T47D (cell line): ENCODE measurements at regions not wholly inside any gene's neighbourhood (a gene's known extent, or its start where the extent isn't known, plus 50 kb on each side); places are given as distances from the start of the nearest gene placed in this dataset.
"Not testable (repeated sequence)": the region's sequence is repeated elsewhere in the genome, so short reads cannot be mapped to it uniquely, and the experiment has no call there.

ENCODE experiments used
- DNase-seq, 2 experiments: peaks; one replicate each; pipeline versions ENCODE4 v3.0.0 to v3.0.0-alpha.2; 2011 to 2012; ENCODE audit warnings: low read depth in 1 of 2, low spot score in 1 of 2
- JUND ChIP-seq: IDR thresholded peaks from 2 replicates; pipeline ENCODE4 v1.6.1; 2012; ENCODE audit warnings: low read depth
- in situ Hi-C: cut with HindIII; loops from 2 replicates; pipeline ENCODE4 v1.10.0; 2016; ENCODE audit warnings: low sequenced_read_pairs, low pct_unique_long_range_greater_than_20kb

DNA sequence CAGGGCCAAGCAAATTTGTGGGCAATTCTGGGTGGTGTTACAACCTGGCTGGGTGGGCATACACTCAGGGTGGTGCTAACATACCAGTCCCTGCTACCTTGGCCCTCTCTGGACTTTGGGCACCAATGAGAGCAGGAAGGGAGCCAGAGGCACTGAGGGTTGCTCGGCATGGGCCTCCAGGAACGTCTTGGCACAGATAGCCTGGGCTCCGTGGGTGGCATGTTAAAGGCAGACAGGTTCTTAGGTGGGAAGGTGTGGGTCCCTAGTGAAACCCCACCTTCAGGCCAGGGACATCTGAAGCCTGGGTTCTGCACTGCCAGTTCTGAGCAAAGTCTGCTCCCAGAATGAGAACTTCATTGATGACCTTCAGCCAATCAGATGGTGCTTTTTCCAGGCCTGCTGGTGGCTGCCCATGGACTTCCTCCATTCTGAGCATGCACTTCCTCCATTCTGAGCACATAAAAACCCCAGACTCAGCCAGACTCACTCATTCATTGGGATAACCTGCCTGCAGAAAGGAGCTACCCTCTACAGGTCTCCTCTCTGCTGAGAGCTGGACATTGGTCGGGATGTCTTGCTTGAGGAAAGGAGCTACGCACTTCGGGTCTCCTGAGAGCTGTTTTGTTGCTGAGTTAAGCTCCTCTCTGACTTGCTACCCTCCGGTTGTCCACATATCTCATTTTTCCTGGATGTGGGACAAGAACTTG is 2567.1 kb downstream of the PCDH9 start:
- in situ Hi-C loops, result no loop called here
- DNase-seq, result no peak
- no peak for TF ChIP-seq JUND

- DNase-seq, result no peak
- no peak for TF ChIP-seq JUND
- in situ Hi-C loops, result no loop called here
Observed at GRCh38 chr13:64648293-64648692, 2581.8 kb downstream of the PCDH9 start.

DNA sequence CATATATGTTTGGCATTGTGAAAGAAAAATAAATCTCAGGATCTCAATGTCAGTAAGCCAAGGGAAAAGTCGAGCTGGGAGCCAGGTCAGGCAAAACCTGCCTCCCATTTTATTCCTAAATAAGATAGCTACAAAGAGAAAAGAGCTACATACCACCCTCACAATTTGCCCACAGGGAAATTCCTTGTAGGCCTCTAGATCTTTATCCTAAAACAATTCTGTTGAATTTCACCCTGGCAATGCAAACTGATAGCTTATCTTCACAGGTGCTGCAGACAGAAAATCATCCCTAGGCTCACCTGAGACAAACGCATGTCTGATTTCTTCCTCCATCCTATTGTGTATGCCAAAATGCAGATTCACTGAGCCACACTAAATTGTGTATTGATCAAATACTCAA is 2587.1 kb downstream of the PCDH9 start:
- peak in 1 of 2 experiments; percentile 3 for DNase-seq
- TF ChIP-seq JUND, result no peak
- in situ Hi-C loops, result no loop called here

DNA sequence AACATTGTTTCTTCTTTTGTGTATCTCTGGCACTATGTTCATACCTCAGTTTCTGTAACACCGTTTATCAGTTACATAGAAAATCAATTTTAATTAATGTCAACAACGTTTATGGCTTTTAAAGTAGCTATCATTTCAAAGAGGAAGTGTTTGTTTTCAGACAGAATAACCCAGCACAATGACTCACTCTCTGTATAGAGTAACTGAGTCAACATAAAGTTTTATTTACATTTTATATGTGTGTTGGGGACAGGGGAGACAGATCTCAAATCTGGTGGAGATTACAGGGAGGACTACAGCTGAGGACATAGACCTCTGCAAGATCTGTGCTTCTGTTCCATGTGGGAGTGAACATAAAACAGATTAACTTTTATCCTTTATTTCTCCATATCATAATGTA is 2590.1 kb downstream of the PCDH9 start:
- DNase-seq, result peak in 1 of 2 experiments; percentile 0
- no peak for TF ChIP-seq JUND
- in situ Hi-C loops, result no loop called here

- in situ Hi-C loops, result no loop called here
- no peak for TF ChIP-seq JUND
- DNase-seq, result no peak
Observed at GRCh38 chr13:64639206-64639605, 2590.9 kb downstream of the PCDH9 start.

DNA sequence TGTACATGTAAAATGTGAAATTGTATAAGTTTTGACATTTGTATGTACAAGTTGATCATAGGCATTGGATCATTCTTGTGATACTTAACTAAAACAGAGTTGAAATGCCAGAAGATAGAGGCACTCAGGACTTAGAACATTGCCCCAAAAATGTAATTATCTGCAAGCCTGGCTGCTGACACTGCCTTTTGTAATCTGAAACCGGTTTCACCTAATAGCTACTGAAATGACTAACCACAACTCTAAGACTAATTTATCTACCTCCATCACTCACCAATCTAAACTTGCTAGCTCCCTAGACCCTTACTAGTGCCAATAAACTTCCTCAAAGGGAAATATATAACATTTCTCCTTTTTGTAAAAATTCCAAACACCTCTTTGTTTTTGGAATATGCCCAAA is 2596.2 kb downstream of the PCDH9 start:
- no peak for DNase-seq

DNA sequence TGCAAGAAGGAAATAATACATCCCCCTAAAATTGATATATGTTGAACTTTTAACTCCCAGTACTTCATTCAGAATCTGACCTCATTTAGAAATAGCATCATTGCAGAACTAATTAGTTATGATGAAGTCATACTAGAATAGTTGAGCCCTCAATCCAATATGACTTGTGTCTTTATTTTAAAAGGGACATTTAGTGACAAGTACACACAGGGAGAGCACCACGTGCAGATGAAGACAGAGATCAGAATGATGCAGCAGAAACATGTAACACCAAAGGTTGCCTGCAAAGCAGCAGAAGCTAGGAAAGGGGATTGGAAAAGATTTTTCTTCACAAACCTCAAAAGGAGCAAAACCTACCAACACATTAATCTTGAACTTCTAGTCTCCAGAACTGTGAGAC is 2602.5 kb downstream of the PCDH9 start:
- no peak for DNase-seq
- TF ChIP-seq JUND, result no peak
- in situ Hi-C loops, result no loop called here

More for the DNA sequence above, 2596.2 kb downstream of the PCDH9 start:
- no peak for TF ChIP-seq JUND
- in situ Hi-C loops, result no loop called here

DNA sequence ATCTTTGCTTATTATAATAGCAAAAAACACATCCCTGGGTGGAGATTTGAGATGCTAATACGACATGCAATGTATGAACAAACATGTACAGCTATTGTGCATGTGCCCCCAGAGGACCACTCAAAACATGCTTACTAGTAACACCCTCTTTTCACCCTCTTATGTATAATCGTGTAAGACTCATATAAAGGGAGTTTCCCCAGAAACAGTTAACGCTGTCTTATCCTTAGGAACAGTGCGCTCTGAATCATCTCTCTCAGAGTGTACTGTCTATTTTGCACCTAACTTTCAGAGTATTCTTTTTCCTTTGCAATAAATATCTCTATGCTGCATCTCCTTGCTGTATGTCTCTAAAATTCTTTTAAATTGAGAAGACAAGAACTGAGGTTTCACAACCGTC is 2604.0 kb downstream of the PCDH9 start:
- no peak for TF ChIP-seq JUND
- no peak for DNase-seq
- in situ Hi-C loops, result no loop called here

DNA sequence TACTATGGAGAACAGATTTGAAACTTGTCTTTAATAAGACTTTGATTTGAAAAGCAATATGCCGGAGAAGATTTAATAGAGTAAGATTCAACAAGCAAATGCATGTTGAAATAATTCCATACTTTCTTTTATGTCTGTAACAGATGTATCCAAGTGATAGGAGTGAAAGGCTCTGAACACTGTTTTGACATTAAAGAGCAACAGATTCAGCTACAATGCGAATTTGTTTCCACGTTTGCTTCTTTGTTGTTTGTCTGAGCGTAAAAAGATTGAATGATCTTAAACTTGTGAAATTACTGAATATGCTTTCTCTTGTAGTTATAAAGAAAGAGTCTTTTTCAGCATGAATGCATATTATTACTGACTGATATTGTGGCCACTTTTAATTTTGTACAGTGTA is 2612.9 kb downstream of the PCDH9 start:
- TF ChIP-seq JUND, result no peak
- in situ Hi-C loops, result no loop called here
- no peak for DNase-seq

DNA sequence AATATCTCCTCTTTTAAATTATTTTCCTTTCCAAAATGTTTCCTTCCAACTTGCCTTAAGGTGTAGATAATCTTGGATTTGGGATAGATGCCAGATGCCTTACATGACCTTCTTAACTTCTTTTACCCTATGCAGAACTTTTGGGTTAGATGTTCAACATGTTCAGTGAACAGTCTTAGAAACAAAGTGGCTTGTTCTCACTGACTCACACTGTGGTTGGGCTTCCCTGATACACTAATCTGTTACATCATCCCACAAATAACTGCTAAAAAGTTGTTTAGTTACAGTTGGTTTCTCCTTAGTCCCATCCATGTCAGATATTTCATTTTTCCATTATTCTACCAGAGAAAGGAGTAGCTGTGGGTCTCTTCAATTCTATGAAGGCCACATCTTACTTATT is 2638.2 kb downstream of the PCDH9 start:
- DNase-seq, result no peak
- no peak for TF ChIP-seq JUND
- in situ Hi-C loops, result no loop called here

- in situ Hi-C loops, result no loop called here
- no peak for DNase-seq
- TF ChIP-seq JUND, result no peak
Observed at GRCh38 chr13:64579331-64579730, 2650.8 kb downstream of the PCDH9 start.

- TF ChIP-seq JUND, result no peak
- no peak for DNase-seq
- in situ Hi-C loops, result no loop called here
Observed at GRCh38 chr13:64568748-64569147, 2661.4 kb downstream of the PCDH9 start.

DNA sequence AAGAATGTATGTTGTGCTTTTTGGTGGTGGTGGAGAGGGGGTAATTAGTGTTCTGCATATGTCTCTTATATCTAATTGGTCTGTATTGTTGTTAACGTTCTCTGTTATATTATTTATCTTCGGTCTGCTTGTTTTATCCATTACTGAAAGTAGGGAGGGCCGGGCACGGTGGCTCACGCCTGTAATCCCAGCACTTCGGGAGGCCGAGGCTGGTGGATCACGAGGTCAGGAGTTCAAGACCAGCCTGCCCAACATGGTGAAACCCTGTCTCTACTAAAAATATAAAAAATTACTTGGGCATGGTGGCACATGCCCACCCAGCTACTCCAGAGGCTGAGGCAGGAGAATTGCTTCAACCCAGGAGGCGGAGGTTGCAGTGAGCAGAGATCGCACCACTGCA is 2672.1 kb downstream of the PCDH9 start:
- in situ Hi-C loops, DNase-seq: not testable (repeated sequence)

DNA sequence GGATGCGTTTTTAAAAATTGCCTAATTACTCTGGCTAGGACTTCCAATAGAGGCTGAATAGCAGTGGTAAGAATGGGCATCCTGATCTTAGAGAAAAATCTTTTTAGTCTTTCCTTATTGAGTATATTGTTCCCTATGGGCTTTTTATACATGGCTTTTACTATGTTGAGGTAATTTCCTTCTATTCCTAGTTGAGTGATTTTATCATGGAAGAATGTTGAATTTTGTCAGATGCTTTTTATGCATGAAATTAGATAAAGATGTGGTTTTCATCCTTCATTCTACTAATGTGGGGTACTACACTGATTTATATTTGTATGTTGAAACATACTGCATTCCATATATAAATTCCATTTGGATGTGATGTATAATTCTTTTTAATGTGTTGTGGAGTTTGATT is 2673.8 kb downstream of the PCDH9 start:
- DNase-seq, result no peak
- in situ Hi-C loops, result no loop called here
- no peak for TF ChIP-seq JUND
